ENCODE measurements at regions not wholly inside any gene's neighbourhood (a gene's known extent, or its start where the extent isn't known, plus 50 kb on each side); places are given as distances from the start of the nearest gene placed in this dataset.

DNA sequence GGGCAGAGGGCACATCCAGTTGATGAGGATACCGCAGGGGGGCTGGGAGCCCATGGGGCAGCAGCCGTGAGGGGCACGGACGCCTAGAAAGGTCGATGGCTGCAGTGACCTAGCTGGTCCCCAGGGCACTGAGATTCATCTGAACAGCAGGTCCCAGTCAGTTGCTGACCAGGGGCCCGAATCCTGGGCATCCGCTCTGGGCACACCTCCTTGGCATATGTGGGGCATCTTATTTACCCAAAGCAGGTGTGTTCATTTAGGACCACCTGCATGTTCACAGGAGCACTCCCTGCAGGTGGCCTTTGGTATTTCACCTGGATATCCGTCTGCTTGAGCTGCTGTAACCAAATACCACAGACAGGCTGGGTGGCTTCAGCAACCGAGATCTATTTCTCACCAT, 72.0 kb upstream of the ODC1 start:
- no peak for DNase-seq (ENCODE audit: low read depth)

DNA sequence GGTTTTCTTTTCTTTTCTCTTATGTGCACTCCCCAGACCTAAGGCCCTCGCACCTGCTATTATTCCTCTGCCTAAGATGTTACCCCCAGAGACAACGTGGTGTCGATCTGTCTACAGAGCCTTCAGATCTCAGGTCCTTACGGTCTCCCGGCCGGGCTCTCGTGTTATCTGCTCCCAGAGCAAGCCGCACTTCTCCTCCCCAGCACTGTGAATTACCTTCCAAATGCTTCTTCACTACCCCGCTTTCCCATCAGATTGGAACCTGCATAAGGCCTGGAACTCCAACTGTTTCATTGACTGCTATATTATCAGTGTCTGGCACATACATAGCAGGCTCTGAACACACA, 71.2 kb upstream of the ODC1 start:
- DNase-seq (ENCODE audit: low read depth) = no peak

DNA sequence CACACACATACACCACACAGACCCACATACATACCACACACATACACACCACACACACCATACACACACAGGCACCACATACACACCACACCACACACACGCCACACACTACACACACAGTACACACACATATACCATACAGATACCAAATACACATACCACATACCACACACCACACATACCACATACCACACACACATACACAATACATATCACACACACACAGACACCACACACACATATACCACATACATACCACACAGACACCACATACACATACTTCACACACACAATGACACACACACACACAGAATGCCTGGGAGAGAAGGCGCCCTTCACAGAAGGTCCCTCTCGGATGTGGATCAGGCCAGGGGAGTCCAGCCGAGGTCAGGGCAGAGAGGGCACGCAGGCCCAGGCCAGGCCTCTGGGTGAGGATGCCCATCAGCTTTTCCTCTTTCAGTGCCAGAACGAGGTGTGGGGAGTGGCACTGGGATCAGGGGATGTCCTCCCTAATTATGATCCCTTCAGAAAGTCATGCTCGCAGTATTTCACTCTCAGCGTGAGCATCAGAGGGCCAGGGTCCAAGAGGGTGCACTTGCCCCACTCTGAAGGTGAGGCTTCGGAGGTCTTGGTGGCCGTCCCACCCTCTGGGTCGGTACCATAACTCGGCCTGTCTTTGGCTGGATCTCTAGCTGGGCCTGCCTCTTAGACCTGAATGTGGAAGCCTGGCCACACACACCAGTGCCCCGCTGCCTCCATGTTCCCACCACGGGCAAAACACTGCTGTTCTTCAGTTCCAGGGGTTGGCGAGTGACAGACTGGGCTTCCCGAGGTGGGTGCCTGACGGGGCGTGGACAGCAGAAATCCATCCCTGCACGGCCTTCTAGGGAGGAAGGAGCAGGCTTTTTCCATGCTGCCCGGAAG, 70.6 kb upstream of the ODC1 start:
- DNase-seq (ENCODE audit: low read depth) = no peak

DNA sequence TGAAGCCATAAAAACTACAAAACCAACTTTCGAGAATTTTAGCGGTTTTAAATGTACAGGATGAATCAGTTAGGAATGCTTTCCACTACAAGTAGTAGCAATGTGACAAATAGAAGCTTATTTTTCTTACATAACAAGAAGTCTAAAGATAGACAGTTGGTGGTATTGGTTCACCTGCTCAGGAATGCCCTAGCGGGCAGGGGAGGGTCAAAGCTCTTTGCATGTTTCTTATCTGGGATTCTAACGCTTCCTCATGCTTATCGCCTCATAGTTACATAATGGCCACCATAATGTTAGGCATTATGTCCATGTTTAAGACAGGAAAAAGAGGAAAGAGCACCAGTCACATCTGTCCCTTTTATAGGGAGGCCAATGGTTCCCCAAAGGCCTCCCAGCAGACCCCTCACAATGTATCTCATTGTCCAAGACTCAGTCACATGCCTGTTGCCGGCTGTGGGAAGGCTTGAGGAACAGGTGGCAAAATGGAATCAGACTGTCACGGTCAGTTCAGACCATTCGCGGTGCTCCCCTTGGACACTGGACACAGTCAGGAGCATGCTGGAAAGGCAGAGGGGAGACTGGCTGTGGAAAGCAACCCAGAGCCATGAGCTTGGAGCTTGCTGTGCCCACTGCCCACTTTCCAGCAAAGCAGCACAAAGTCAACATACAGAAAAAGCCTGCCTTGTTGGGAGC, 69.4 kb upstream of the ODC1 start:
- no peak for DNase-seq (ENCODE audit: low read depth)

DNA sequence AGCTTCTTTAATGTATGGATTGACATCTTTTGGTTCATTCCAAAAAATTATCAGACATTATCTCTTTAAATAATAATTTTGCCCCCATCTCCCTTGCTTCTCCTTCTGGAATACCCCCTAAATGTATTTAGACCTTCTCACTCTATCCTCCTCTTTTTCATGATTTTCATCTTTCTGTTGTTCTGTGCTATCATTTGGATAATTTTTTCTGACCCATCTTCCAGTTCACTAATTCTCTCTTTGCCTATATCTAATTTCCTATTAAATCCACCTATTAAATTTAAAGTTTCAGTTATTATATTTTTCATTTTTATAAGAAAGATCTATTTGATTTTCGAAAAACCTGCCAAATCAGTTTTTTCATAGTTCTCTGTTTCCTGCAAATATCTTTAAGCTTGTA, 67.8 kb upstream of the ODC1 start:
- DNase-seq (ENCODE audit: low read depth) = no peak

DNA sequence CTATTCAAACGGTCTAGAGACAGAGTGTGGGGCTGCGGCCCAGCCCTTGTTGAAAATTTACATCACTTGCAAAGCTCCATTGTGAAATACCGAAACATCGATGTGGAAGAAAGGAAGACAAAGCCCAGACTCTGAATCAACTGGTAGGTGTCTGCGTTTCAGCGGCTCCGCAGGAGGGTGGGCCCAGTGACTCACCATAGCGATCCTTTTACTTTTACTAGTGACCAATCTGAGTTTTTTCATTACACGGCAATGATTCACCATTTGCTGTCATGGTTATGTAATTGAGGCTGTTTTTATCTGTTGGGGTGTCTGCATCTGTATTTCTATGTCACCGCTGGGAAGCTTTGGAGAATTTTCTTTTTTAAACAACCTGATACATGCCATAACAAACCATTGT, 66.6 kb upstream of the ODC1 start:
- DNase-seq (ENCODE audit: low read depth) = peak; percentile 52

DNA sequence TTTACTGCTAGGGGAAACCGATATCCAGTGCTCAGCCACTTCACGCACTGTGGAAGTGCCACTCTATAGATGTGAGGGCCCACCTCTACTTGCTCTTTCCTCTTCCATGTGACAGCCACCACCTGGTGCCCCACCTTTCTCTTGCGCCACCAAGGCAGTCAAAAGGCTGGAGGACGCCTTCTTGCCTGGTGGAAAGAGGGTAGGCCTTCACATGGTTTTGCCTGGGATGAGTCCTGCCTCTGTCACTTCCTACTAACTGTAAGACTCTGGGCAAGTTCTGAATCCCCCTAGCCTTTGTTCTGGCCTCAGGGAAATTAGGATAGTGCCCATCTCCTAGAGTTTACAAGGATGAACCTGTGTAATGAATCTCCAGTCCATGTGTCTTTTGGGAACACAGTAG, 66.1 kb upstream of the ODC1 start:
- no peak for DNase-seq (ENCODE audit: low read depth)

DNA sequence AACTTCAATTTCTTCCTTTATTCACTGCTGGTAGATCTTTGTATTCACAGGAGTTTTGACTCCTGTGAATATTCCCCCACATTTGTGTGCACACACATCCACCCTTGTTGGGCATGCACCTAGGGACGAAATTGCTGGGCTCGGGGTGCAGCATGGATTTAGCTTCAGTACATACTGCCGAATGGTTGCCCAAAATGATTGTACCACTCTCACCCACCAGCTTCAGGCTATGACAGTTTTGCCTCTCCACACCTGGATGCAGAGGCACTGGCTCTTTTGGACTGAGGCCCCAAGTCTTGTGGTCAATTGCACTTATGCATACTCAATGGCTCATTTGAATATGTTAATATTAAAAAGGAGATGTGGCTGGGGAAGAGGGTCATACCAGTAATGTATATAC, 65.1 kb upstream of the ODC1 start:
- no peak for DNase-seq (ENCODE audit: low read depth)

DNA sequence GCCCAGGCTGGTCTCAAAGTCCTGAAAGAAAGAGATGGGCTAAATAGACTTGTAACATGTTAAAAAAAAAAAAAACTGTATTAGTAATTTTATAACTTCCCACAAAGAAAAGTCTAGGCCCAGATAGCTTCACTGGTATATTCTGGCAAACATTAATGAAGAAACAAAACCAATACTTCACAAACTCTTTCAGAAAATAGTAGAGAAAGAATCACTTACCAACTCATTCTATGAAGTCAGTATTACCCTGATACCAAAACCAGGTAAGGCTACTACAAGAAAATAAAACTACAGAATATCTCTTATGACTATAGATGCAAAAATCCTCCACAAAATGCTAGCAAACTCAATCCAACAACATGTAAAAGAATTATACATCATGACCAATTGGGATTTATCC, 59.9 kb upstream of the ODC1 start:
- DNase-seq (ENCODE audit: low read depth) = no peak

DNA sequence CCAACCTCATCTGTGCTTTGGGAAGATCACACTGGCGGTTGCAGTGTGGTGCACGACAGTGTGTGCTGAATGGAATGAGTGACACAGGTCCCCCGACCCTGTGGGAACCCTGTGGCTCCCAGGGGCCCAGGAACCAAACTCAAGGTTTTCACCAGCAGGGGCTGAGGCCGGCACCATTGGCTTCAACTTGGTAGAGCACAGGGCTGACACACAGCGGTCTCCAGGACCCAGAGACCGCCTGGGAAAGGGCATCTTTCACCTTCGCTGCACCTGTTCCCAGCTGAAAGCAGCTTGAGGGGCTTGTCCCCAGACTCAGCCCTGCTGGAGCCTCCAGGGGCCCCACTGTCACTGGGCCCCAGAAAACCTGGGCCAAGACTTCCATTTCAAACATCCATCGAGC, 59.0 kb upstream of the ODC1 start:
- no peak for DNase-seq (ENCODE audit: low read depth)

DNA sequence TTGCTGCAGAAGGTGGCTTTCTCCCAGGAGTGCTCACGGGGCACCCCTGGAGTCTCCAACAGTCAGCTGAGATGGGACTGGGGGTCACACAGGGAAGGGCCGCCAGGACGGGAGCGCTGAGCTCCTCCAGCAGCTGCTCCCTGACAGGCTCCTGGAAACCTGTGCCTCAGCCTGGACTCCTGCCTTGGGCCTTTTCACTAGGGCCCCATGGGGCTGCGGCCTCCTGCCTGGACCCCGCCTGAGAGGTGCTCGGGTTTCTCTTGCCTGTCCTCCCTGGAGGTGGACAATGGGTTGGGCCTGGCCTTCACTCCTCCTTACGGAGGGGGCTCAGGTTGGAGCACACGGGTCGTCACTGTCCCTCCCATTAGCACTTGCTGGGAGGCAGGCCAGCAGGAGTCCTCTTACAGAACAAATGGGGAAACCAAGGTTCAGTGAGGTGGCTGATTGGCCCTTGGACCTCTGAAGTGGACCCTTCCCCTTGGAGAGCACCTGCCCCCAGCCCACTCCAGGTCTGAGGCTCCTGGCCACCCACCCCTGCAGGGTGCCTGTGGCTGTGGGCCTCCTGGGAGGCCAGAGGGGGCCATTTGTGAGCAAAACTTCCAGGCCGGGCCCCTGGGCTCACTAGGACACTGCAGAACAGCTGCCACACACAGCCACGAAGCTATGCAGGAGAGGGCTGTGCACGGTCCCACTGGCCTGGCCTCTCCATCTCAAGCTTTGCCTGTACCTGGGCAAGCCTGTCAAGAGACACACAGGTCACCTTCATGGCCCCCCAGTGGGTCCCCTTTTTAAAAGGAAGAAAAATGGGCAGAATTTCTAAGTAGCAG, 57.1 kb upstream of the ODC1 start:
- DNase-seq (ENCODE audit: low read depth) = no peak

DNA sequence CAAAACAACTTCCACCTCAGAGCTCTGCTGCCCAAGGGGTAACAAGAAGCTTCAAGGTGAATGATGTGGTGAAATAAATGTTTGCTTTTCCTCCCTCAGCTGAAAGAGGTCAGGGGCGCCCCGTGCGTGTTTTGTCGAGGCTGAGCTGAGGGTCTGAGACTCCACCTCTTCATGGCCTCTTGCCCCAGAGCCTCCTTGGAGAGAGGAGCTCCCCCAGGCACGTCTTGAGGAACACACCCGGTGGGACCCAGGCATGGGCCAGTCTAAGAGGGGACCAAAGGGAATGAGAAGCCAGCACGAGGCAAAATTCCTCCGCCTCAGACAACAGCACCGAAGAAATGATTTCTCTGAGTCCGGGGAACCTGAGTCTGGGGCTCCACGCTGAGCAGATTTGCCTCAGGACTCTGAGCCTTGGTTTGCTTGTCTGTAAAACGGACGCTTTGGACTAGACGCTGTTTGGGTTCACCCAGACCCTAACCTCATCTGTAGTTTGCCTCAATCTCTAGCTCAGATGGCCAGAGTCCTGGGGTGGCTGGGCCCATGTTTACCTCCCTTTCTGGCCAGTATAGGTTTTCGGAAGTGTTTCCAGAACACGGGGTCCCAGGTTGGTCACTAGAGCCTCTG, 56.4 kb upstream of the ODC1 start:
- DNase-seq (ENCODE audit: low read depth) = no peak

DNA sequence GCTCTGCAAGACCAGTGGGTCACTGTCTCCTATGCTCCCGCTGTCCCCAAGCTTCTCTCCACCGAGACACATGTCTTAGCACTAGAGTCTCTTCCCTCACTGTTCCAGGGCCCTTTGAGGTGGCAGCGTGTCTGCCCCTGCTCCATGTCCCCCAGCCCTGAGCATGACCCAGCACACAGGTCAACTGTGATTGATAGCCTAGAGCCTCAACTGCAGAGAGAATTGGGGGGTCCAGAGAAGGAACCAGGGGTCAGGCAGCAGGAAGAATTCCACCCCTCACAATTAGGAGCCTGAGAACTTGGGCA, 54.6 kb upstream of the ODC1 start:
- no peak for DNase-seq (ENCODE audit: low read depth)

DNA sequence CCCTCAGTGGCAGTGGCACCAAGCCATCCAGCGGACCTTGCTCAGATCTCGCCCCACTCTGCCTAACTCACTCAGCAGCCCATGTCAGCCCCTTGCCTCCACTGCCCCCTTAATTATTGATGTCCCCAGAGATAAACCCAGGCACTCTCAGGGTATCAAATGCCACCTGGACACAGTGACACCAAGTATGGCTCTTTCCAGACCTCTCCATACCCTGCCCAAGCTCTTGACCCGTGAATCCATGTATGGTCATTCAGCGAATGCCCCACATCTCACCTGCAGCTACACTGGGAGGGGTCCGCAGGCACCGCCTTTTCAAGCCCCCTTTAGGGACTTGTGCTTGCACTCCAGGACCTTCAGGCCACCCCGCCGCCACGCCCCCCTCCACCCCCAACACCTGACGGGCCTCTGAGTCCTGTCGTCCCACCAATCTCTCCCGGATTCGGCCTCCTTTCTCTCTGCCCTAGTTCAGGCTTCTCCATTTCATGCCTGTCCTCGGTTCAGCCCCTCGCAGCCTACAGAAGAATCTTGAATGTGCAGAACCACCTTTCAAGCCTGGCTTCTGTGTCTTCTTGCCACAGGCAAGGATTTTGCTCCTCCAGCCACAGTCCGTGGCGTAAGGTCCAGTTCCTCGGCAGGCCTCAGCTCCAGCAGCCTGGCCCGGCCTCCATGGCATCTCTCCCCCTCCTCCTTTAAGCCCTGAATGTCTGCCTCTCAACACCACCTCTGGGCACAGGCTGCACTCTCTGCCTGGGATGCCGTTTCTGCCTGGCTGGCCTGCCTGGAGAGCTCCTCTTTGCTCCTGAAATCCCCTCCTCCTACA, 54.1 kb upstream of the ODC1 start:
- no peak for DNase-seq (ENCODE audit: low read depth)

DNA sequence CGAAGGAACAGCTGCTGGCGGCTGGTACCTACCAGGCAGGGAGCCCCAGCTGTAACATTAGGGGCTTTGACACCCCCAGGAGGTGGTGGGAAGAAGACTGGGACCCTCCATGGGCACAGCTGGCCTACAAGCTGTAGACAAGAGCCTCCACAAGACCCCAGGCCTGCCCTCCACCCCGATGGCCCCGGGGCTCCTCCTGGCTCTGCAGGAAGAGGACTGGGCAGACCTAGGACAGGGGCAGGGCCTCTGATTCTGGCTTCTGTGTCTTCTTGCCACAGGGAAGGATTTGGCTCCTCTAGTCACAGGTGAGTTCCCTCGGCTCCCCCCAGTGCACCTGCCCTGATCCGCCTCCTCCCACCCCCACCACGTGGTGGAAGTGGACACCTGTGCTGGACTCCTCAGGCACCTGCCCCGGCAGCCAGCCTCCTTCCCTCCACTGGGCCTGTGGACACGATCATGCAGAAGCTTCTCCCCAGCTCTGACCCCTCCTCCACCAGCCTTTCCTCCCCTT, 53.4 kb upstream of the ODC1 start:
- no peak for DNase-seq (ENCODE audit: low read depth)

DNA sequence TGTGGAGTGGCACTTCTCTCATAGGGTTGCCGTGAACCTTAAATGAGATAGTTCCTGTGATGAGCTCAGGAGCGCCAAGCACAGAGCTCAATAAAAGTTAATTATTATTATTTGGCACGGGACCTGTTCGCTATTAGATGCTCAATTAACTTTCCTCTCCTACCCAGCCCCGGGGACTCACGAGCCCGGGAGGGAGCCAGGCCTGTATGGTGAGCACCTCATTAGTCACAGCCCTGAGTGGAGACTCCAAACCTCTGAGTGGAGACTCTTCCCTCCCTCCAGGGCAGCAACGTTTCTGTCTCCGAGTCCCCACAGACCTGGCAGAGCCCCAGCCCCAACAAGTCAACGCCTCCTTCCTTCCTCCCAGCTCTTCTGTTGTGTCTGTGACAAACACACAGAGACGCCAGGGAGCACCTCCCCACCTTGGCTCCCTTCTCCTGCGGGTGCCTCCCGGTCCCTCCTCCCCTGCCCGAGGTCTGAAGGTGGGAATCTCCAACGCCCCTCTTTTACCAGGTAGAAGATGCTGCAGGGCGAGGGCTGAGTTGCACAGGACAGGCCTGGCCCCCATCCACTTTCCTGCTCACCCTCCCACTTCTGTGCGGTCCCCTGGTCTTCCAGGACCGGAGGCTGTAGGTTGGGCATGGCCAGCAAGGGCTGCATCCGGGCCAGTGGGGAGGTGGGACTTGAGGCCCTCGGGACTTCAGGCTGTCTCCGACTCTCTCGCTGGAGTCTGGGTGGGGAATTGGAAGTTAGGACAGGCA, 52.7 kb upstream of the ODC1 start:
- DNase-seq (ENCODE audit: low read depth) = no peak

DNA sequence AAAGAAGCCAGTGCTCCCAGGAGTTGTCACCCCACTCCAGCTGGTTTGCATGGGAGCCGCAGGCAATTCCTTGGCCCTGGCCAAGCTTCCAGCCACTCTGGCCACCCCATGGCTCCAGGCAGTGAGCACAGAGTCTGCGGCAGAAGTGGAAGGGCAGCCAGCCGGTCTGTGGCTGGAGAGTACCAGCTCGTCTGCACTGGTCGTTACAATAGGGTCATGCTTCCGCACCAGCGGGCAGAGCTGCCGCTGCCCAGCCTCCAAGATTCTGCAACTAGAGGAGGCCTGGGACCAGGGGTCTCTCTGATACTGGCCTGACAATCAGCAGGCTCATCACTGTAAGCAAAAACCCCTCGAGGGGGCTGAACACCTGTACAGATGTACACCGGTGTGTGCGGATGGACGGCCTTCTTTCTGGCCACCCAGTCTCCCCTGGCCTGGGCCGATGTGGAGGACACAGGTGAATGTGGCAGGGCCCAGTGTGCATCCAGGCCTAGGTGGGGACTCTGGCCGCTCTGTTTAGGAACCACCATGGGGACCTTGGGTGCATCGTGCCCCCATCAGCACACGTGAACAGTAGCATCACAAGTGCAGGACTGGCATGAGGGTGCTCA, 51.9 kb upstream of the ODC1 start:
- no peak for DNase-seq (ENCODE audit: low read depth)

DNA sequence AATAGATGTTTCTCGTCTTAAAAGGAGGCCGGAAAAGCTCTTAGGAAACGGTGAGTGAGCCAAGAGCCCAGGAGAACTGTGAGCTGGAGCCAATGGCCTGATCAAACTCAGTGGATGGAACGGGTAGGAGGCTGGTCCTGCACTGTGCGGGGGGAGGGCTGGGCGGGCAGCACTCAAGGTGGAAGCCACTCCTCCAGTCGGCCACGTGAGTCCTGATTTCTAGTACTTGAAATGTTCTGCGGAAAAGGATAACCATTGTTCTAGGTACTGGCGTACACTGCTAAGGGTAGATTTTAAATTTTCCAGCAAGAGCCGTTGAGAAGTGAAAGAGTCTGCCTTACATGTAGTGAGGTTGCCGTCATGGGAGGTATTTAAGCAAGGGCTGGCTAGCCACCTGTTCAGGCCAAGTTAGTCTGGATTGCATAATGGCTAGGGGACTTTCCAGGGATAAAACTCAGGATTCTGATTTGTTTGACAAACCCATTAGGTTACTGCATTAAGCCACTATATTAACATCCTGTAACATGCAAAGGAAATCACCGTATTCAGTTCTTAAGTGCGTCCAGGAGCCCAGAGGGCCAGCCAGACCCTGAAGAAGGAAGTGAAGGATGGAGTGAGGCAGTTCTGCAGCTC, 51.3 kb upstream of the ODC1 start:
- no peak for DNase-seq (ENCODE audit: low read depth)

DNA sequence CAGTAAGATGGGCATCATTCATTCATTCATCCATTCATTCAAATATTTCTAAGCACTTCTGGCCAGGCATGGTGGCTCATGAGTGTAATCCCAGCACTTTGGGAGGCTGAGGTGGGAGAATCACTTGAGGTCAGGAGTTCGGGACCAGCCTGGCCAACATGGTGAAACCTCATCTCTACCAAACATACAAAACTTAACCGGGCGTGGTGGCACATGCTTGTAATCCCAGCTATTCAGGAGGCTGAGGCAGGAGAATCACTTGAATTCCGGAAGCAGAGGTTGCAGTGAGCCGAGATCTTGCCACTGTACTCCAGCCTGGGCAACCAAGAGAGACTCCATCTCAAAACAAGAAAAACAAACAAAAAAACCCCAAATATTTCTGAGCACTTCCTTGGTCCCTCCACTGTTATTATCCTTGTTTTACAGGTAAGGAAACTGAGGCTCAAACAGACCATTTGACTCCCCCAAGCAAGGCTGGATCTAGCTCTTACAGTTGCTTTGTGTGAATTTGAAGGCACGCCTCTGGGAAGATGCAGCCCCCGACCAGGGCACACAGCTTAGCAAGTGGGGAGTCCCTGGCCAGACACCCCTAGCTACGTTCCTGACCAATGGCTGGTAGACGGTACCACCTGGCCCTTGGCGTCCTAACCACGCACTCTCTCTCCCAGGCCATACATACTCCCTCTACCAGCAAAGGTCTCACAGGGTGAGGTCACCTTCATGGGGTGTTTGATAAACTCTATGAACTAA, 50.6 kb upstream of the ODC1 start:
- no peak for DNase-seq (ENCODE audit: low read depth)

All from GM04504 (cell line).